SK-N-MC (cell line): ENCODE measurements at regions not wholly inside any gene's neighbourhood (a gene's known extent, or its start where the extent isn't known, plus 50 kb on each side); places are given as distances from the start of the nearest gene placed in this dataset.

Source experiments
- EZH2 ChIP-seq: fragments of 200-600 bp; sonication (generic); IDR thresholded peaks from one replicate; pipeline ENCODE4 v1.6.1; 2017; ENCODE audit warnings: antibody characterized with exemption
- FOXP2 ChIP-seq: optimal IDR thresholded peaks from 2 replicates; pipeline ENCODE3; 2011; ENCODE audit warnings: mild to moderate bottlenecking, moderate library complexity; ENCODE audit not compliant: insufficient read depth; ENCODE audit errors: extremely low read length, control extremely low read depth
- POLR2AphosphoS5 ChIP-seq: IDR thresholded peaks from 2 replicates; pipeline ENCODE4 v1.6.1; 2012; ENCODE audit warnings: mild to moderate bottlenecking, low read depth, low read length, borderline replicate concordance

DNA sequence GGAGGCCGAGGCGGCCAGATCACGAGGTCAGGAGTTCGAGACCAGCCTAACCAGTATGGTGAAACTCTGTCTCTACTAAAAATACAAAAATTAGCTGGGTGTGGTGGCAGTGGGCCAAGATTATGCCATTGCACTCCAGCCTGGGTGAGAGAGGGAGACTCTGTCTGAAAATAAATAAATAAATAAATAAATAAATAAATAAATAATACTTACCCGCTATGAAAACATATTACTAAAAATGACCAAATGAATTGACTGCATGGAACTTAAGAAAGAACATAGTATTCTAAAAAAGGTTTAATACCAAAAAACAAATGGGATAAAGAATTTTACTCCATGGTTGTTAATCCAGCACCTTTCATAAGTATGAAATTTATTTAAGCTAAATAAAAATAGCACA lies 305.0 kb downstream of the GATA3 start:
- TF ChIP-seq EZH2 (no peak), POLR2AphosphoS5 (no peak), FOXP2 (no peak)
